DOHH2 (cell line): ENCODE measurements at regions not wholly inside any gene's neighbourhood (a gene's known extent, or its start where the extent isn't known, plus 50 kb on each side); places are given as distances from the start of the nearest gene placed in this dataset.

Experiments used
- H3F3A ChIP-seq: fragments of 200-600 bp; sonication (generic), shearing (Covaris generic); 2 replicates; pipeline ENCODE4 v1.6.0; 2016; ENCODE audit warnings: antibody characterized with exemption, mild to moderate bottlenecking; ENCODE audit not compliant: control insufficient read depth, insufficient read depth
- H3K27ac ChIP-seq: fragments of 200-600 bp; sonication (generic); 2 replicates; pipeline ENCODE4 v1.5.1; 2014; ENCODE audit warnings: low read depth, mild to moderate bottlenecking, low read length, moderate library complexity
- H3K27me3 ChIP-seq: fragments of 200-600 bp; sonication (generic); 2 replicates; pipeline ENCODE4 v1.6.1; 2014; ENCODE audit warnings: mild to moderate bottlenecking, low read length, mixed read lengths; ENCODE audit not compliant: control insufficient read depth
- H3K36me3 ChIP-seq: fragments of 200-600 bp; sonication (generic); 2 replicates; pipeline ENCODE4 v1.6.1; 2014; ENCODE audit warnings: mild to moderate bottlenecking, low read length, moderate library complexity, mixed read lengths; ENCODE audit not compliant: control insufficient read depth
- H3K4me1 ChIP-seq: fragments of 200-600 bp; sonication (generic); 2 replicates; pipeline ENCODE4 v1.6.1; 2014; ENCODE audit warnings: mild to moderate bottlenecking, low read length, mixed read lengths; ENCODE audit not compliant: control insufficient read depth
- H3K4me2 ChIP-seq: fragments of 200-600 bp; sonication (generic); 2 replicates; pipeline ENCODE4 v1.6.0; 2014; ENCODE audit warnings: mild to moderate bottlenecking, low read length, moderate library complexity
- H3K4me3 ChIP-seq: fragments of 200-600 bp; sonication (generic); 2 replicates; pipeline ENCODE4 v1.5.1; 2014; ENCODE audit warnings: mild to moderate bottlenecking, low read length, mixed read lengths
- H3K79me2 ChIP-seq: fragments of 200-600 bp; sonication (generic); 2 replicates; pipeline ENCODE4 v1.6.1; 2014; ENCODE audit warnings: mild to moderate bottlenecking, low read length, mixed read lengths; ENCODE audit not compliant: control insufficient read depth
- H3K9me2 ChIP-seq: fragments of 200-600 bp; sonication (generic); replicated peaks from 2 replicates; pipeline ENCODE4 v1.6.1; 2014; ENCODE audit warnings: mild to moderate bottlenecking, low read length, mixed read lengths; ENCODE audit not compliant: control insufficient read depth
- H3K9me3 ChIP-seq: fragments of 200-600 bp; sonication (generic); 2 replicates; pipeline ENCODE4 v1.6.1; 2014; ENCODE audit warnings: antibody characterized with exemption, low read length, mixed read lengths; ENCODE audit not compliant: control insufficient read depth, insufficient read depth
- H4K20me1 ChIP-seq: fragments of 200-600 bp; sonication (generic); 2 replicates; pipeline ENCODE4 v1.6.0; 2014; ENCODE audit warnings: low read depth, mild to moderate bottlenecking, antibody characterized with exemption, low read length, moderate library complexity; ENCODE audit not compliant: control insufficient read depth, insufficient read depth
- EZH2phosphoT487 ChIP-seq: fragments of 200-600 bp; sonication (generic); IDR thresholded peaks from 2 replicates; pipeline ENCODE4 v1.6.1; 2017; ENCODE audit warnings: borderline replicate concordance, mild to moderate bottlenecking, antibody characterized with exemption, low read length, moderate library complexity, mixed read lengths
- TF ChIP-seq, protein P1 (sequence below): fragments of 200-600 bp; sonication (generic); IDR thresholded peaks from one replicate; pipeline ENCODE4 v1.5.1; 2014; ENCODE audit warnings: antibody characterized with exemption, mild to moderate bottlenecking, low read depth, low read length; ENCODE audit not compliant: poor library complexity, severe bottlenecking

DNA sequence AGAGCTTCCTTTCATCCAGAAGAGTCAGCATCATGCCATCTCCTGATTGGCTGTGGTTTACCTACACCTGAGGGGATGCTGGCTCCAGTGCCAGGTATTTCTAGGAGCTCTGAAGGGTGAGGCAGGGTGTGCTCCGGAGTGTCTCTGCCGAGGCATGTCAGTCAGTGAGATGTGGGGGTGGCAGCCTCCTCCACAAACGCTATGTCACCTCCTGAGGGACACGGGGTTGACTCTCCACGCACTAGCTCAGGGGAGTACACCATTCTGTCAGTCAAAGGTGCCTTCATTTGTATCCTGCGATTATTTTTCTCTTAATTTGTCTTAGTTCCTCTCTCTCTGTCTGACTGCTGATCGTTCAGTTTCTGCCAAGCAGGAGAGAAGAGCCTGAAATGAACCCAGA is 604.5 kb downstream of the VRK1 start:
- Histone ChIP-seq H3K79me2 (no peaks in the 10 kb centered on the region), H3K4me2 (no peak overlapping the region), H3K27ac (no peak overlapping the region), H3K36me3 (no peaks in the 10 kb centered on the region), H3K27me3 (no peaks in the 10 kb centered on the region), H3K9me2 (no peaks in the 10 kb centered on the region), H3K9me3 (no peaks in the 10 kb centered on the region), H3F3A (no peaks in the 10 kb centered on the region), H4K20me1 (no peaks in the 10 kb centered on the region), H3K4me3 (no peak overlapping the region), H3K4me1 (no peaks in the 10 kb centered on the region)
- TF ChIP-seq, protein P1, sequence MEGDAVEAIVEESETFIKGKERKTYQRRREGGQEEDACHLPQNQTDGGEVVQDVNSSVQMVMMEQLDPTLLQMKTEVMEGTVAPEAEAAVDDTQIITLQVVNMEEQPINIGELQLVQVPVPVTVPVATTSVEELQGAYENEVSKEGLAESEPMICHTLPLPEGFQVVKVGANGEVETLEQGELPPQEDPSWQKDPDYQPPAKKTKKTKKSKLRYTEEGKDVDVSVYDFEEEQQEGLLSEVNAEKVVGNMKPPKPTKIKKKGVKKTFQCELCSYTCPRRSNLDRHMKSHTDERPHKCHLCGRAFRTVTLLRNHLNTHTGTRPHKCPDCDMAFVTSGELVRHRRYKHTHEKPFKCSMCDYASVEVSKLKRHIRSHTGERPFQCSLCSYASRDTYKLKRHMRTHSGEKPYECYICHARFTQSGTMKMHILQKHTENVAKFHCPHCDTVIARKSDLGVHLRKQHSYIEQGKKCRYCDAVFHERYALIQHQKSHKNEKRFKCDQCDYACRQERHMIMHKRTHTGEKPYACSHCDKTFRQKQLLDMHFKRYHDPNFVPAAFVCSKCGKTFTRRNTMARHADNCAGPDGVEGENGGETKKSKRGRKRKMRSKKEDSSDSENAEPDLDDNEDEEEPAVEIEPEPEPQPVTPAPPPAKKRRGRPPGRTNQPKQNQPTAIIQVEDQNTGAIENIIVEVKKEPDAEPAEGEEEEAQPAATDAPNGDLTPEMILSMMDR: no peak
- no peak for TF ChIP-seq EZH2phosphoT487

DNA sequence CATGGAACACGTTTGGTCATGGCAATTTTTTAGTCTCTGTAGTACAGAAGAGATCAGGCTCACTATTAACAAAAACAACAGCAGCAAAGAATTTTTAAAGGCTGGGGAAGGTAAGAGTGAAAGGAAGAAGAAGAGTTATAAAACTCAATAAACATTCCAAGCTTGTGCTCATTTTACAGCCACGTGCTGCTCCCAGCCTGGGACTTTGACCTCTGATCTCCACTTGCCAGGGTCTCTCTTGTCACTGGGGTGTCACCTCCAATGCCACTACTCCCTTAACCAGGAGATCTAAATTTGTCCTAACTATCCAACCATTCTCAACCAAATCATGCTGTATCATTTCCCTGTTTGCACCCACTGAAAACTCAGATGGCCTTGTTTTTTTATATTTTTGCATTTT is 605.1 kb downstream of the VRK1 start:
- Histone ChIP-seq H3K9me3 (no peaks in the 10 kb centered on the region), H3K79me2 (no peaks in the 10 kb centered on the region), H4K20me1 (no peaks in the 10 kb centered on the region), H3F3A (no peaks in the 10 kb centered on the region), H3K4me2 (no peak overlapping the region), H3K4me3 (no peak overlapping the region), H3K27me3 (no peaks in the 10 kb centered on the region), H3K27ac (no peak overlapping the region), H3K4me1 (no peaks in the 10 kb centered on the region), H3K36me3 (no peaks in the 10 kb centered on the region), H3K9me2 (no peaks in the 10 kb centered on the region)
- TF ChIP-seq EZH2phosphoT487: no peak
- TF ChIP-seq, protein P1: no peak

DNA sequence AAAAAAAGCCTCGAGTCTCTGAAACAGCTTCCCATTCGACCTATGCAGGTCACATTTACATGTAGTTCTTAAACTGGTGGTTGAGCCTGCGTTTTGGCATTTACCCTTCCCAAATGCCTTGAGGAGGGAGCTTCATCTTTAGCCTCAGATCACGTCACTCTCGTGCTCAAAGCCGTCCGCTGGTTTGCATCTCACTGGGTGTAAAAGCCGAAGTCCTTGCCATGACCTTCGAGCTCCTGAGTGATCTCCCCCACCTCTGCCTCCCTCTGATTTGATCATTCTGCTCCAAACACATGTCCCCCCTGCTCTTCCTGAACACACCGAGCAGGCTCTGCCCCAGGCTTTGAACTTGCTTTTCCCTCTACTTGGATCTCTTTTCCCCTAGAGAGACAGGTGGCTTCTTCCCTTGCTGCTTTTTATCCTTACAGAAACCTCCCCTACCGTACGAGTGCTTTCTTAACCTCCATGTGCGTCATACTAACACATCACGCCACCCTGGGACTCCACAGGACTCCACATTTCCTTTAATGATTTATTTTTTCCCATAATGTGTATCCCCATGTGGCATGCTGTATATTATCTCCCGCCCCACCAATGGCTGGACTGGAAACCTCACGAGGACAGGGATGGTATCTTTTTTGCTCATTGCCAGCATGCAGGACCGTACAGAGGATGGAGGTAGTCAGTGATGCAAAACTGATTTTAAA is 610.7 kb downstream of the VRK1 start:
- peaks cover 7% of the 10 kb centered on the region; the same call in 1 of the 2 replicates for H3K27me3 ChIP-seq

More for the DNA sequence above, 610.7 kb downstream of the VRK1 start:
- H3K79me2 ChIP-seq: no peaks in the 10 kb centered on the region
- H3K9me3 ChIP-seq: no peaks in the 10 kb centered on the region
- no peaks in the 10 kb centered on the region for H3K9me2 ChIP-seq
- no peaks in the 10 kb centered on the region for H3F3A ChIP-seq
- no peaks in the 10 kb centered on the region for H4K20me1 ChIP-seq
- no peak overlapping the region for H3K27ac ChIP-seq
- H3K4me2 ChIP-seq: no peak overlapping the region
- no peaks in the 10 kb centered on the region for H3K36me3 ChIP-seq
- H3K4me3 ChIP-seq: no peak overlapping the region
- no peaks in the 10 kb centered on the region for H3K4me1 ChIP-seq
- no peak for TF ChIP-seq EZH2phosphoT487
- TF ChIP-seq, protein P1: no peak
